Skeletal muscle satellite cell (primary cell): ENCODE measurements at regions not wholly inside any gene's neighbourhood (a gene's known extent, or its start where the extent isn't known, plus 50 kb on each side); places are given as distances from the start of the nearest gene placed in this dataset.

Experiments
- H3K27me3 ChIP-seq: 2 replicates; pipeline ENCODE4 v1.7.0; 2013; ENCODE audit warnings: low read length; ENCODE audit not compliant: control insufficient read depth, insufficient read depth
- H3K36me3 ChIP-seq: 2 replicates; pipeline ENCODE4 v1.7.0; 2013; ENCODE audit warnings: mild to moderate bottlenecking, control low read depth, low read length; ENCODE audit not compliant: insufficient read depth
- H3K4me1 ChIP-seq: 2 replicates; pipeline ENCODE4 v1.7.0; 2013; ENCODE audit warnings: low read length; ENCODE audit not compliant: control insufficient read depth, insufficient read depth
- H3K4me2 ChIP-seq: 2 replicates; pipeline ENCODE4 v1.7.0; 2013; ENCODE audit warnings: mild to moderate bottlenecking, low read length
- H3K4me3 ChIP-seq: 2 replicates; pipeline ENCODE4 v1.7.0; 2013; ENCODE audit warnings: low read length
- H3K9ac ChIP-seq: 2 replicates; pipeline ENCODE4 v1.7.0; 2013; ENCODE audit warnings: mild to moderate bottlenecking, low read depth, low read length, moderate library complexity
- H3K9me3 ChIP-seq: replicated peaks from 2 replicates; pipeline ENCODE4 v1.7.0; 2013; ENCODE audit warnings: mild to moderate bottlenecking, control low read depth, low read length

- Histone ChIP-seq H3K4me1 (no peaks in the 10 kb centered on the region), H3K27me3 (no peaks in the 10 kb centered on the region), H3K9me3 (no peaks in the 10 kb centered on the region), H3K4me3 (no peak overlapping the region), H3K9ac (no peak overlapping the region), H3K36me3 (no peaks in the 10 kb centered on the region), H3K4me2 (no peak overlapping the region)
These were observed 456.1 kb downstream of the KCTD8 start for GRCh38 chr4:43992552-43992951.

DNA sequence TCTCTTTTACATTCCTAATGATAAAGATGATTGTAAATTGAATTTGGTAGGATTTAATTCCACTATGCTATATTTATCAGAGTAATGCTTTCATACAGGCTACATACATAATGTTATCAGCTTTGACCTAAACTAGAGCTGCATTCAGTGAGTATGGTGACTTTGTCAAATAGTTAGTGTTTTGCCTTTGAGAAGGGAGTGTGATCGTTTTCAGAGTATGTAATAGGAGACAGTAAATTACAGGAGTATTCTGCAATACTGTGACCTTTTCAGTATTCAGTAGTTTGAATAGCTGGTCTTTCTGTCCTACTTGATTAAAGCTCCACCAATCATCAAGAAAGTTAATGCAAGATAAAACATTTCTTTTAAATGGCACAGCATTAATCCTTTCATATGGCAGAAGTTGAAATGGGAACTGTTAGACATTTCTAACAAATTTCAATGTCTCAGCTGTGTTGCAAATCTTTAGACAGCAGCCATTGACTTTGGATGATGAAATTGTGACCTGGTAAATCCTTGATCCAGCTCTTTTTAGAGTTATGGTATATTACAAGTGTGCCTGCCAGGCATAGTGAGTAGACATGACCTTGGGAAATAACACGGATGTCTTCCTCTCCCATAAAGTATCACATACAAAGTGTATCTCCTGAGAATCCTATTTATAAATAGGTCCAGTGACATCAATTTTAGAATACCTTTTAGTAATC is 455.3 kb downstream of the KCTD8 start:
- Histone ChIP-seq H3K9me3 (no peaks in the 10 kb centered on the region), H3K9ac (no peak overlapping the region), H3K4me3 (no peak overlapping the region), H3K27me3 (no peaks in the 10 kb centered on the region), H3K36me3 (no peaks in the 10 kb centered on the region), H3K4me2 (no peak overlapping the region), H3K4me1 (no peaks in the 10 kb centered on the region)

DNA sequence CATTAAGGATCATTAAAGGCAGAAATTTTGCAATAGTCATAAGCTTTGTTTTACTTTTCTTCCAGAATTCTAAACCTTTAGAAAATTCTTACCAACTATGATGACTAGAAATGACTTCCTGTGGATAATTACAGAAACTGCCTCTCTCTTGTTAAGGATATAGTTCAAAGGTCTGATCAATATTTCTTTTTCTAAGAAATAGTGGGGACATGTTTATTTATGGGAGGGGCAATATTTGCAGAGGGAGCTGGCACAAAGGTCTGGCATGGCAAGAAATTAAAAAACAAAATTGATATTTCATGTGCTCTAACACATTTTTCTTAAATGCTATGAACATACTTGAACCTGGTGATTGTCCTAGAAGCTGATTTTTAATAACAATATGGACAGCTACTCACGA is 448.9 kb downstream of the KCTD8 start:
- Histone ChIP-seq H3K36me3 (no peaks in the 10 kb centered on the region), H3K4me1 (no peaks in the 10 kb centered on the region), H3K4me3 (no peak overlapping the region), H3K9me3 (no peaks in the 10 kb centered on the region), H3K9ac (no peak overlapping the region), H3K4me2 (no peak overlapping the region), H3K27me3 (no peaks in the 10 kb centered on the region)

- H3K4me2 ChIP-seq = no peak overlapping the region
- H3K4me1 ChIP-seq = no peaks in the 10 kb centered on the region
- H3K27me3 ChIP-seq = no peaks in the 10 kb centered on the region
- H3K4me3 ChIP-seq = no peak overlapping the region
- H3K36me3 ChIP-seq = no peaks in the 10 kb centered on the region
- no peak overlapping the region for H3K9ac ChIP-seq
- no peaks in the 10 kb centered on the region for H3K9me3 ChIP-seq
These were observed 446.2 kb downstream of the KCTD8 start for GRCh38 chr4:44002368-44002767.

GRCh38 chr4:44016570-44017421 is 431.8 kb downstream of the KCTD8 start:
- Histone ChIP-seq H3K4me2 (no peak overlapping the region), H3K9me3 (no peaks in the 10 kb centered on the region), H3K27me3 (no peaks in the 10 kb centered on the region), H3K9ac (no peak overlapping the region), H3K4me3 (no peak overlapping the region), H3K4me1 (no peaks in the 10 kb centered on the region), H3K36me3 (no peaks in the 10 kb centered on the region)

GRCh38 chr4:44017422-44017739 is 431.2 kb downstream of the KCTD8 start:
- no peak overlapping the region for H3K4me3 ChIP-seq
- H3K36me3 ChIP-seq = no peaks in the 10 kb centered on the region
- H3K9ac ChIP-seq = no peak overlapping the region
- no peaks in the 10 kb centered on the region for H3K9me3 ChIP-seq
- H3K4me1 ChIP-seq = no peaks in the 10 kb centered on the region
- no peaks in the 10 kb centered on the region for H3K27me3 ChIP-seq
- H3K4me2 ChIP-seq = no peak overlapping the region

GRCh38 chr4:44019721-44020120 is 428.9 kb downstream of the KCTD8 start:
- no peak overlapping the region for H3K4me3 ChIP-seq
- H3K9ac ChIP-seq = no peak overlapping the region
- H3K9me3 ChIP-seq = no peaks in the 10 kb centered on the region
- H3K4me2 ChIP-seq = no peak overlapping the region
- no peaks in the 10 kb centered on the region for H3K27me3 ChIP-seq
- no peaks in the 10 kb centered on the region for H3K36me3 ChIP-seq
- H3K4me1 ChIP-seq = no peaks in the 10 kb centered on the region

- H3K4me2 ChIP-seq = no peak overlapping the region
These were observed 423.1 kb downstream of the KCTD8 start for GRCh38 chr4:44025376-44026020.

GRCh38 chr4:44038811-44039210 is 409.8 kb downstream of the KCTD8 start:
- H3K36me3 ChIP-seq = no peaks in the 10 kb centered on the region
- H3K9me3 ChIP-seq = no peaks in the 10 kb centered on the region
- no peaks in the 10 kb centered on the region for H3K27me3 ChIP-seq
- no peak overlapping the region for H3K9ac ChIP-seq
- no peak overlapping the region for H3K4me2 ChIP-seq
- H3K4me1 ChIP-seq = no peaks in the 10 kb centered on the region
- no peak overlapping the region for H3K4me3 ChIP-seq

More at GRCh38 chr4:44025376-44026020, 423.1 kb downstream of the KCTD8 start:
- no peaks in the 10 kb centered on the region for H3K4me1 ChIP-seq
- no peaks in the 10 kb centered on the region for H3K27me3 ChIP-seq
- H3K4me3 ChIP-seq = no peak overlapping the region
- no peaks in the 10 kb centered on the region for H3K36me3 ChIP-seq
- H3K9ac ChIP-seq = no peak overlapping the region
- no peaks in the 10 kb centered on the region for H3K9me3 ChIP-seq

DNA sequence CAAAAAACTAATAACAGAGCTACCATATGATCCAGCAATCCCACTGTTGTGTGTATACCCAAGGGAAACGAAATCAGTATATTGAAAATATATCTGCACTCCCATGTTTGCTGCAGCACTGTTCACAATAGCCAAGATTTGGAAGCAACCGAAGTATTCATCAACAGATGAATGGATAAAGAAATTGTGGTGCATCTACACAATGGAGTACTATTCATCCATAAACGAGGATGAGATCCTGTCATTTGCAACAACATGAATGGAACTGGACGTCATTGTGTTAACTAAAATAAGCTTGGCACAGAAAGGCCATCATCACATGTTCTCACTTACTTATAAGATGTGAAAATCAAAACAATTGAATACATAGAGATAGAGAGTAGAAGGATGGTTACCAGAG is 402.1 kb downstream of the KCTD8 start:
- H3K9me3 ChIP-seq = no peaks in the 10 kb centered on the region
- no peak overlapping the region for H3K4me2 ChIP-seq
- H3K27me3 ChIP-seq = no peaks in the 10 kb centered on the region
- H3K36me3 ChIP-seq = no peaks in the 10 kb centered on the region
- H3K9ac ChIP-seq = no peak overlapping the region
- no peak overlapping the region for H3K4me3 ChIP-seq
- no peaks in the 10 kb centered on the region for H3K4me1 ChIP-seq

GRCh38 chr4:44056721-44057151 is 391.9 kb downstream of the KCTD8 start:
- no peaks in the 10 kb centered on the region for H3K4me1 ChIP-seq
- H3K4me2 ChIP-seq = no peak overlapping the region
- no peak overlapping the region for H3K4me3 ChIP-seq
- no peaks in the 10 kb centered on the region for H3K9me3 ChIP-seq
- no peak overlapping the region for H3K9ac ChIP-seq
- no peaks in the 10 kb centered on the region for H3K36me3 ChIP-seq
- H3K27me3 ChIP-seq = no peaks in the 10 kb centered on the region
